ENCODE measurements at regions not wholly inside any gene's neighbourhood (a gene's known extent, or its start where the extent isn't known, plus 50 kb on each side); places are given as distances from the start of the nearest gene placed in this dataset.

DNA sequence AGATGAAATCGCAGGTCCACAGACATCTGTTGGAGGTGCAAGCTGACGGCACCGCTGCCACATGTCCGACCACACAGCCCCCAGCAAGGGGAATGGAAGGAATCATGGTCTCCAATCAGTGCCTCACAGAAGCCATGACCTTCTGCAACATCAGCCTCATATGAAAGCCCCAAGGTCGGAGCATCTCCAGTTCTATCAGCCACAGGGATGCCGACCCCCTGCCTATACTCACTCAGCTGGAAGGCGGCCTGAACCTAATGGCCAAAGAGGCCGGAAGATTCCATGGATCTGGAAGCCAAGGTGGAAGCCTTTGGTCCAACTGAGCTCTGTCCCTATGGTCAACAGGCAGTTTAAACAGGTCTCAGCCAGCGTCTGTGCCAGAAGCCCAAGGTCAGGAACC, 278.8 kb downstream of the TNS1 start:
- Histone ChIP-seq H3K4me2 (ENCODE audit: low read length) (no peak overlapping the region), H3K27ac (ENCODE audit: low read depth, low read length, poor library complexity, severe bottlenecking) (no peak overlapping the region), H3K36me3 (ENCODE audit: insufficient read depth, low read length) (no peaks in the 10 kb centered on the region), H3K4me3 (ENCODE audit: low read depth, low read length, poor library complexity, severe bottlenecking) (no peak overlapping the region), H3K4me1 (ENCODE audit: insufficient read depth, low read length, poor library complexity, severe bottlenecking) (no peaks in the 10 kb centered on the region), H3K9me3 (ENCODE audit: low read length) (no peaks in the 10 kb centered on the region), H3K79me2 (ENCODE audit: insufficient read depth, low read depth, low read length) (no peaks in the 10 kb centered on the region), H4K20me1 (ENCODE audit: insufficient read depth, low read length) (no peaks in the 10 kb centered on the region), H3K9me2 (ENCODE audit: insufficient read depth, low read length) (no peaks in the 10 kb centered on the region), H2AFZ (ENCODE audit: low read length) (no peak overlapping the region)
- TF ChIP-seq EZH2phosphoT487 (IDR thresholded peaks at IDR 0.05; ENCODE audit: borderline replicate concordance, low read depth, low read length), result no peak
- TF ChIP-seq, protein P1, sequence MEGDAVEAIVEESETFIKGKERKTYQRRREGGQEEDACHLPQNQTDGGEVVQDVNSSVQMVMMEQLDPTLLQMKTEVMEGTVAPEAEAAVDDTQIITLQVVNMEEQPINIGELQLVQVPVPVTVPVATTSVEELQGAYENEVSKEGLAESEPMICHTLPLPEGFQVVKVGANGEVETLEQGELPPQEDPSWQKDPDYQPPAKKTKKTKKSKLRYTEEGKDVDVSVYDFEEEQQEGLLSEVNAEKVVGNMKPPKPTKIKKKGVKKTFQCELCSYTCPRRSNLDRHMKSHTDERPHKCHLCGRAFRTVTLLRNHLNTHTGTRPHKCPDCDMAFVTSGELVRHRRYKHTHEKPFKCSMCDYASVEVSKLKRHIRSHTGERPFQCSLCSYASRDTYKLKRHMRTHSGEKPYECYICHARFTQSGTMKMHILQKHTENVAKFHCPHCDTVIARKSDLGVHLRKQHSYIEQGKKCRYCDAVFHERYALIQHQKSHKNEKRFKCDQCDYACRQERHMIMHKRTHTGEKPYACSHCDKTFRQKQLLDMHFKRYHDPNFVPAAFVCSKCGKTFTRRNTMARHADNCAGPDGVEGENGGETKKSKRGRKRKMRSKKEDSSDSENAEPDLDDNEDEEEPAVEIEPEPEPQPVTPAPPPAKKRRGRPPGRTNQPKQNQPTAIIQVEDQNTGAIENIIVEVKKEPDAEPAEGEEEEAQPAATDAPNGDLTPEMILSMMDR (conservative IDR thresholded peaks at IDR 0.05; ENCODE audit: low read length), result no peak
- intact Hi-C loops (cut with micrococcal nuclease; ENCODE audit: unreplicated experiment), result no loop called here
- ChIA-PET CTCF (ENCODE audit: unreplicated experiment) (interaction anchor here (0.8 kb wide), 1 partner anchor 9 kb away, joined by 3 read pairs; no protein-coding TSS in a partner anchor), POLR2A (interaction anchor here (0.6 to 0.7 kb wide), 6 partner anchors 12 to 1331 kb away, joined by 3 to 6 read pairs (median 4); no protein-coding TSS in a partner anchor)
- no TSS peak for BruUV-seq (replicated peaks)
- DNase-seq (ENCODE audit: low spot score), result no peak

DNA sequence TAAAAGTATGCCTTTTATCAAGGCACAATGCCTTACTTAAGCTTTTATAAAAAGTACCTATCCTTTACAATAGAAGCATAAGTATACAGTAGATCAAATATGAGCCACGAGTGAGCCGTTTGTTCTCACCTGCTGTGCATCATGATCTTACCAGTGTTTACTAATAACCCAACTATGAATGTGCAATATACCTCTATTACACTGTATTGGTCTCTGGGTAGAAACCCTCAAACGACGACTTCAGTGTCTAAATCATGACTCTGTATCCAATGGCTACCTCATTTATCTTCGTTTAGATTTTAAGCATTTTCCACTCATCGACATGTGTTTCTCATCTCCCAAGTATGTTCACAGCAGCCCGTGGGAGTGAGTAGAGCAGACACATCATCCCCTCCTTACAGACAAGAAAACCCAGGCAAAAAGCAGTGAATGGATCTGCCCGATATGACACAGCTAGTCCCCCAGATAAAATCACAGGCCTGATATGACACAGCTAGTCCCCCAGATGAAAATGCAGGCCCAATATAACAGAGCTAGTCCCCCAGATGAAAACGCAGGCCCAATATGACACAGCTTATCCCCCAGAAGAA, 279.8 kb downstream of the TNS1 start:
- DNase-seq (ENCODE audit: low spot score), result no peak

DNA sequence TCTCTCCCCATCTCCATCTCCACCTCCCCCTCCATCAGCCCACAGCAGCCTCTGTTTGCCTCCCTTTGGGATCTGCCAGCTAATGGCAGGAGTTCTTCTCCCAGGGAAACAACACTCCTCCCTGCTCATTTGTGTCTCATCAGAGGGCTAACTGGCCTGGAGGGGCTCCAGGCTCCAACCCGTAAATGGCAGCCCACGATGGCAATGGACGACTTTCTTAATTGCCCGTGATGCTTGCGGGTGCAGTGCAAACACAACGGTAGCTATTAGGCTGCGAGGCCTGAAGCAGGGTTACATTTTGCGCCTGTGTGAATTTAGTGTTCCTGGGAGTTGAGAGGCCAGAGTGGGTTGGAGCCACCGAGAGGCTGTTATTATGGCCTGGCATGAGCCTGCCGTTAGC, 285.1 kb downstream of the TNS1 start:
- H3K4me2 ChIP-seq (ENCODE audit: low read length), result no peak overlapping the region
- H3K4me1 ChIP-seq (ENCODE audit: insufficient read depth, low read length, poor library complexity, severe bottlenecking), result no peaks in the 10 kb centered on the region
- ChIA-PET POLR2A (interaction anchor here (0.7 kb wide), 1 partner anchor 825 kb away, joined by 4 read pairs; no protein-coding TSS in a partner anchor), CTCF (ENCODE audit: unreplicated experiment) (no interaction called here)
- intact Hi-C loops (cut with micrococcal nuclease; ENCODE audit: unreplicated experiment), result no loop called here
- no peaks in the 10 kb centered on the region for H4K20me1 ChIP-seq (ENCODE audit: insufficient read depth, low read length)
- DNase-seq (ENCODE audit: low spot score), result no peak
- TF ChIP-seq, protein P1 (conservative IDR thresholded peaks at IDR 0.05; ENCODE audit: low read length), result no peak
- no peak for TF ChIP-seq EZH2phosphoT487 (IDR thresholded peaks at IDR 0.05; ENCODE audit: borderline replicate concordance, low read depth, low read length)
- no peak overlapping the region for H3K4me3 ChIP-seq (ENCODE audit: low read depth, low read length, poor library complexity, severe bottlenecking)
- no TSS peak for BruUV-seq (replicated peaks)
- no peaks in the 10 kb centered on the region for H3K36me3 ChIP-seq (ENCODE audit: insufficient read depth, low read length)
- no peak overlapping the region for H2AFZ ChIP-seq (ENCODE audit: low read length)
- no peaks in the 10 kb centered on the region for H3K9me2 ChIP-seq (ENCODE audit: insufficient read depth, low read length)
- no peaks in the 10 kb centered on the region for H3K79me2 ChIP-seq (ENCODE audit: insufficient read depth, low read depth, low read length)
- H3K9me3 ChIP-seq (ENCODE audit: low read length), result no peaks in the 10 kb centered on the region
- no peak overlapping the region for H3K27ac ChIP-seq (ENCODE audit: low read depth, low read length, poor library complexity, severe bottlenecking)

More for the DNA sequence above, 279.8 kb downstream of the TNS1 start:
- intact Hi-C loops (cut with micrococcal nuclease; ENCODE audit: unreplicated experiment), result no loop called here
- no peak overlapping the region for H3K4me3 ChIP-seq (ENCODE audit: low read depth, low read length, poor library complexity, severe bottlenecking)
- H3K79me2 ChIP-seq (ENCODE audit: insufficient read depth, low read depth, low read length), result no peaks in the 10 kb centered on the region
- no peaks in the 10 kb centered on the region for H3K9me3 ChIP-seq (ENCODE audit: low read length)
- no peak overlapping the region for H3K4me2 ChIP-seq (ENCODE audit: low read length)
- H3K4me1 ChIP-seq (ENCODE audit: insufficient read depth, low read length, poor library complexity, severe bottlenecking), result no peaks in the 10 kb centered on the region
- no peak overlapping the region for H2AFZ ChIP-seq (ENCODE audit: low read length)
- H3K9me2 ChIP-seq (ENCODE audit: insufficient read depth, low read length), result no peaks in the 10 kb centered on the region
- CTCF ChIA-PET (ENCODE audit: unreplicated experiment), result no interaction called here
- H3K36me3 ChIP-seq (ENCODE audit: insufficient read depth, low read length), result no peaks in the 10 kb centered on the region
- BruUV-seq (replicated peaks), result no TSS peak
- no peak overlapping the region for H3K27ac ChIP-seq (ENCODE audit: low read depth, low read length, poor library complexity, severe bottlenecking)
- TF ChIP-seq, protein P1 (conservative IDR thresholded peaks at IDR 0.05; ENCODE audit: low read length), result no peak
- no peak for TF ChIP-seq EZH2phosphoT487 (IDR thresholded peaks at IDR 0.05; ENCODE audit: borderline replicate concordance, low read depth, low read length)
- POLR2A ChIA-PET, result interaction anchor here (0.6 to 0.9 kb wide), 5 partner anchors 9 to 1278 kb away, joined by 3 to 6 read pairs (median 3); no protein-coding TSS in a partner anchor
- H4K20me1 ChIP-seq (ENCODE audit: insufficient read depth, low read length), result no peaks in the 10 kb centered on the region
